Adrenal gland (tissue), 9 donors: ENCODE measurements at regions not wholly inside any gene's neighbourhood (a gene's known extent, or its start where the extent isn't known, plus 50 kb on each side); places are given as distances from the start of the nearest gene placed in this dataset.

Experiments used
- DNase-seq, 7 donors: peaks; one replicate each; pipeline ENCODE4 v3.0.0-alpha.2; 2019 to 2020
- H3K27ac ChIP-seq, 5 donors: fragments of 200-600 bp; sonication (generic) in 4 of 5; 1 replicate in 3 of 5; 2 replicates in 2 of 5; pipeline versions ENCODE4 v1.5.1 to v1.8.0; 2016 to 2020; ENCODE audit warnings: mild to moderate bottlenecking in 1 of 5
- H3K27me3 ChIP-seq: fragments of 200-600 bp; 2 replicates; pipeline ENCODE4 v1.8.0; 2021
- H3K36me3 ChIP-seq, 2 donors: fragments of 200-600 bp; replicated peaks in 1 of 2; 1 replicate in 1 of 2; 2 replicates in 1 of 2; pipeline versions ENCODE4 v1.5.1 to v1.8.0; 2018 to 2022
- H3K4me1 ChIP-seq, 2 donors: fragments of 200-600 bp; replicated peaks in 1 of 2; 1 replicate in 1 of 2; 2 replicates in 1 of 2; pipeline versions ENCODE4 v1.5.1 to v1.8.0; 2018 to 2021
- H3K4me3 ChIP-seq, 4 donors: fragments of 200-600 bp; sonication (generic) in 3 of 4; one replicate each; pipeline ENCODE4 v1.5.1; 2016 to 2018
- H3K9me3 ChIP-seq, 3 donors: fragments of 200-600 bp; sonication (generic) in 1 of 3; replicated peaks in 1 of 3; 1 replicate in 2 of 3; 2 replicates in 1 of 3; pipeline versions ENCODE4 v1.5.1 to v1.8.0; 2016 to 2021
- POLR2A ChIP-seq, 2 donors: fragments of 450-650 bp; IDR thresholded peaks; one replicate each; pipeline ENCODE4 v1.6.1; 2017; ENCODE audit warnings: antibody characterized with exemption in 2 of 2, mild to moderate bottlenecking in 2 of 2, moderate library complexity in 1 of 2
- WGBS, 4 donors: extraction: QIAGEN DNeasy Blood & Tissue Kit in 2 of 4; methylation state at CpG; one replicate each; pipeline versions ENCODE4 v1.1.5 to v1.1.7; 2013 to 2017; 5-methylcytosine and 5-hydroxymethylcytosine counted together
- intact Hi-C, 2 donors: fragments of 100-400 bp; cut with DNase I; formaldehyde crosslinking; loops; one replicate each; pipeline versions ENCODE4 v1.14.1 to v1.15.0; 2022 to 2023
- TF ChIP-seq, protein P1 (sequence below), 6 experiments: fragments of 450-650 bp in 4 of 6; fragments of 200-600 bp in 2 of 6; sonication (generic) in 1 of 6; IDR thresholded peaks; 1 replicate in 5 of 6; 2 replicates in 1 of 6; pipeline versions ENCODE4 v1.5.1 to v1.8.0; 2016 to 2021; ENCODE audit warnings: antibody characterized with exemption in 6 of 6, mild to moderate bottlenecking in 2 of 6, moderate library complexity in 1 of 6
- donor health status: healthy with polysubstance abuse.
- donor health status: Bipolar disorder and iron deficiency.
- donor health status: DM: yes; HTN: yes; CAD: no.
- donor health status: DM: no; HTN: no; CAD: no.
- donor health status: DM: no; HTN: no; CAD: no.

DNA sequence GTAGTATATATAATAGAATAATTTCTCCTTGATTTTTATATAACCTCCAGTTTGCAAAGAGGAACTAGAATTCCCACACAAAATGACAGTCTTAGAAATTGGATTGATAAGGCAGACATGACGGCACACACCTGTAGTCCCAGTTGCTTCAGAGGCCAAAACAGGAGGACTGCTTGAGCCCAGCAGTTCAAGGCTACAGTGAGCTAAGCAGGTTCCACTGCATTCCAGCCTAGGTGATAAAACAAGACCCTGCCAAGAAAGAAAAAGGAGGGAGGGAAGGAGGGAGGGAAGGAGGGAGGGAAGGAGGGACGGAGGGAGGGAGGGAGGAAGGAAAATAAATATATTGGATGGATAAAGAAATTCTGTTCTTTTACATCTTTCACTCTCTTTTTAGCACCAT, 77.6 kb upstream of the SASH1 start:
- H3K36me3 ChIP-seq = no peaks in the 10 kb centered on the region
- no peaks in the 10 kb centered on the region for H3K9me3 ChIP-seq
- no peaks in the 10 kb centered on the region for H3K27me3 ChIP-seq
- DNase-seq = no peak
- H3K4me3 ChIP-seq = no peak overlapping the region
- no peak overlapping the region for H3K27ac ChIP-seq
- no peaks in the 10 kb centered on the region for H3K4me1 ChIP-seq
- 77 to 87% (median 79%) methylated on average over 2 of the region's 2 CpGs for WGBS, 4 donors
- TF ChIP-seq POLR2A (IDR thresholded peaks at IDR 0.05) = no peak
- TF ChIP-seq, protein P1, sequence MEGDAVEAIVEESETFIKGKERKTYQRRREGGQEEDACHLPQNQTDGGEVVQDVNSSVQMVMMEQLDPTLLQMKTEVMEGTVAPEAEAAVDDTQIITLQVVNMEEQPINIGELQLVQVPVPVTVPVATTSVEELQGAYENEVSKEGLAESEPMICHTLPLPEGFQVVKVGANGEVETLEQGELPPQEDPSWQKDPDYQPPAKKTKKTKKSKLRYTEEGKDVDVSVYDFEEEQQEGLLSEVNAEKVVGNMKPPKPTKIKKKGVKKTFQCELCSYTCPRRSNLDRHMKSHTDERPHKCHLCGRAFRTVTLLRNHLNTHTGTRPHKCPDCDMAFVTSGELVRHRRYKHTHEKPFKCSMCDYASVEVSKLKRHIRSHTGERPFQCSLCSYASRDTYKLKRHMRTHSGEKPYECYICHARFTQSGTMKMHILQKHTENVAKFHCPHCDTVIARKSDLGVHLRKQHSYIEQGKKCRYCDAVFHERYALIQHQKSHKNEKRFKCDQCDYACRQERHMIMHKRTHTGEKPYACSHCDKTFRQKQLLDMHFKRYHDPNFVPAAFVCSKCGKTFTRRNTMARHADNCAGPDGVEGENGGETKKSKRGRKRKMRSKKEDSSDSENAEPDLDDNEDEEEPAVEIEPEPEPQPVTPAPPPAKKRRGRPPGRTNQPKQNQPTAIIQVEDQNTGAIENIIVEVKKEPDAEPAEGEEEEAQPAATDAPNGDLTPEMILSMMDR (IDR thresholded peaks at IDR 0.05) = no peak
- intact Hi-C loops = no loop called here

DNA sequence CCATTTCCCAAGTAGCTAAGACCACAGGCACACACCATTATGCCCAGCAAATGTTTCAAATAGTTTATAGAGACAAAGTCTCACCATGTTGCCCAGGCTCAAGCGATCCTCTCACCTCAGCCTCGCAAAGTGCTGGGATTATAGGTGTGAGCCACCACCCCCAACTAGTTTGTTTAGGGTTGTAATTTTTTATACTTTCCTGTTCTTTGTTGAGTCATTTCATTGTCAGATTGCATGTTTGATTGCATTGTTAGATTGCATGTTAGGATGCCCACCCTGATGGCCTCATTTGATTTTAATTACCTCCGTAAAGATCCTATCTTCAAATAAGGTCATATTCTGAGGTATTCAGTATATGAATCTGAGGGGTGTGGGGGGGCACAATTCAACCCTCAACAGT, 73.3 kb upstream of the SASH1 start:
- intact Hi-C loops = no loop called here
- DNase-seq = no peak
- TF ChIP-seq, protein P1 (IDR thresholded peaks at IDR 0.05) = no peak
- TF ChIP-seq POLR2A (IDR thresholded peaks at IDR 0.05) = no peak
- H3K4me1 ChIP-seq = no peaks in the 10 kb centered on the region
- H3K36me3 ChIP-seq = no peaks in the 10 kb centered on the region
- H3K9me3 ChIP-seq = no peaks in the 10 kb centered on the region
- H3K4me3 ChIP-seq = no peak overlapping the region
- no peak overlapping the region for H3K27ac ChIP-seq
- H3K27me3 ChIP-seq = no peaks in the 10 kb centered on the region
- WGBS, 4 donors = 78 to 90% (median 86%) methylated on average over 3 of the region's 3 CpGs

DNA sequence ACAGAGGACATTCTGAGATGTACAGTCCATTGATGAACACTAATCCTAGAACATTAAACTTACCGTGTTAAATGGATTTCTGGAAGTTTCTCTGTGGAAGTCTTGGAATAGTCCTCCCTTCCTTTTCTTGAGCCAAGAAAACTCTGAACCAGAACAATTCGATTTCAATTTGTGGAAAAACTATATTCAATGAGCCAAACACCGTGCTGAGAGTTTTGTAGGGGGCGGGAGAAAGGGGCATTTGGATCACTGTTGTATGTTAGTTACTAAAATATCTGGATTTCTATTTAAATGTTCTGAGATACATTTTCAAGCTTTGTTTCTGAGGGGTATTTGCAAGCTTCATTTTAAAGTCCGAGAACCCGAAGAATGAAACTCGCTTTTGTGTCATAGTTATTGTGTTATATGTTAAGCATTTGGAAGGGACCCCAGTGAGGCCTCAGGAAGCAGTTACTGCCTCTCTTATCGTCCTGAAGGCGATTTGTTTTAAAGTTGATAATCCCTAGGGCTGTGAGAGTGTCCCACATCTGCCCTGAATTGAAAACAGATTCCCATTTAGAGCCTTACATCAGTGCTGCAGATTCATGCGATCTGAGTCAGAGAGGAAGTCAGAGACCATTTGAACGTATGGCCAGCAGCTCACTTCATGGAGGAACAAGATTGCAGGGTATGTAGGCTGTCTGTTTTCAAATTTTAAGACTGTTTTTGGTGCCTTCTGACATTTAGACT, 70.8 kb upstream of the SASH1 start:
- Histone ChIP-seq H3K4me3 (no peak overlapping the region), H3K9me3 (no peaks in the 10 kb centered on the region), H3K36me3 (no peaks in the 10 kb centered on the region), H3K4me1 (no peaks in the 10 kb centered on the region), H3K27me3 (no peaks in the 10 kb centered on the region), H3K27ac (no peak overlapping the region)
- intact Hi-C loops = no loop called here
- no peak for DNase-seq
- 53 to 59% (median 54%) methylated on average over 11 of the region's 11 CpGs for WGBS, 4 donors
- TF ChIP-seq, protein P1 (IDR thresholded peaks at IDR 0.05) = no peak
- TF ChIP-seq POLR2A (IDR thresholded peaks at IDR 0.05) = no peak

DNA sequence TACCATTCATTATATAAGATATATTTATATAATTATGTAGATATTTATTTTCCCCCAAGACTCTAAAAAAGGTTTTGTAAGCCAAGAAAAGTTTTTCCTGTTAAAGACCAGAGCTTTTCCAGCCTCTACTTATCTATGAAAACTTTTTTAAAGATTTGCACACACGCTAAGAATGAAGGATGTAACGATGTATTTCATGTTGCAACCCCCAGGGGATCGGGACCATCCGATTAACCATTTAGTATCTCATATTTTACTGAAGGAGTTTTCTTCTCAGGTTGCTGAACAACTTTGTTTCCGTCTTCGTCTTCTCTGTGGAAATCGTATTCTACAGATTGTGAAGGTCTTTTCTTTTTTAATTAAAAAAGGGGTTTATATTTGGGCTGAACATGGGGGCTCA, 70.0 kb upstream of the SASH1 start:
- no peaks in the 10 kb centered on the region for H3K27me3 ChIP-seq
- no peaks in the 10 kb centered on the region for H3K4me1 ChIP-seq
- 59 to 64% (median 62%) methylated on average over 7 of the region's 7 CpGs for WGBS, 4 donors
- TF ChIP-seq, protein P1 (IDR thresholded peaks at IDR 0.05) = no peak
- TF ChIP-seq POLR2A (IDR thresholded peaks at IDR 0.05) = no peak
- no peaks in the 10 kb centered on the region for H3K36me3 ChIP-seq
- no peaks in the 10 kb centered on the region for H3K9me3 ChIP-seq
- DNase-seq = no peak
- intact Hi-C loops = no loop called here
- H3K27ac ChIP-seq = no peak overlapping the region
- H3K4me3 ChIP-seq = no peak overlapping the region
